Keratinocyte (primary cell): ENCODE measurements at regions not wholly inside any gene's neighbourhood (a gene's known extent, or its start where the extent isn't known, plus 50 kb on each side); places are given as distances from the start of the nearest gene placed in this dataset.
"Not testable (repeated sequence)": the region's sequence is repeated elsewhere in the genome, so short reads cannot be mapped to it uniquely, and the experiment has no call there.

Experiments
- EZH2 ChIP-seq: IDR thresholded peaks from one replicate; pipeline ENCODE4 v1.6.1; 2012; ENCODE audit warnings: inconsistent platforms, mild to moderate bottlenecking, low read length, moderate library complexity
- TF ChIP-seq, protein P1 (sequence below), 3 experiments: IDR thresholded peaks in 1 of 3; conservative IDR thresholded peaks in 1 of 3; optimal IDR thresholded peaks in 1 of 3; 2 replicates in 2 of 3; 3 replicates in 1 of 3; pipeline versions ENCODE3 to v1.5.1; 2011; ENCODE audit warnings: low read length in 3 of 3, mild to moderate bottlenecking in 3 of 3, moderate library complexity in 2 of 3, control low read depth in 1 of 3, inconsistent platforms in 1 of 3; ENCODE audit not compliant: insufficient read depth in 2 of 3; ENCODE audit errors: extremely low read depth in 1 of 3

DNA sequence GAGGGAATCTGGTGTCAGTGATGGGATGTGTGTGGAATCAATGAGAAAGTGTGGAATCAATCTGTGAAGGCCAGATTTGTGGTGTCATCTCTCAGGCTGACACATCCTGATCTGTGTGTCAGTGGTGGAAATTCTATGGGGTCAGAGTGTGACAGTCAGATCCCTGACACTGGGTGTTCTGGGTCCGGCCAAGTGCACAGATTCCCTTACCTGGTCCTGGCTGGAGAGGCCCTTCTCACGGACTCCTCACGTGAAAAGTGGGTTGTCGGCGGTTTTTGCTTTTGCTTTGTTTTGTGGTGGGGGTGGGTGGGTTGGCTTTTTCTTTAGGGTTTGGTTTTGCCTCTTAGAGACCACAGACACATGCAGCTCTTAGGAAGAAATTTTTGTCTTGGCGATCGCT, 618.0 kb downstream of the KCNJ18 start:
- TF ChIP-seq, protein P1, sequence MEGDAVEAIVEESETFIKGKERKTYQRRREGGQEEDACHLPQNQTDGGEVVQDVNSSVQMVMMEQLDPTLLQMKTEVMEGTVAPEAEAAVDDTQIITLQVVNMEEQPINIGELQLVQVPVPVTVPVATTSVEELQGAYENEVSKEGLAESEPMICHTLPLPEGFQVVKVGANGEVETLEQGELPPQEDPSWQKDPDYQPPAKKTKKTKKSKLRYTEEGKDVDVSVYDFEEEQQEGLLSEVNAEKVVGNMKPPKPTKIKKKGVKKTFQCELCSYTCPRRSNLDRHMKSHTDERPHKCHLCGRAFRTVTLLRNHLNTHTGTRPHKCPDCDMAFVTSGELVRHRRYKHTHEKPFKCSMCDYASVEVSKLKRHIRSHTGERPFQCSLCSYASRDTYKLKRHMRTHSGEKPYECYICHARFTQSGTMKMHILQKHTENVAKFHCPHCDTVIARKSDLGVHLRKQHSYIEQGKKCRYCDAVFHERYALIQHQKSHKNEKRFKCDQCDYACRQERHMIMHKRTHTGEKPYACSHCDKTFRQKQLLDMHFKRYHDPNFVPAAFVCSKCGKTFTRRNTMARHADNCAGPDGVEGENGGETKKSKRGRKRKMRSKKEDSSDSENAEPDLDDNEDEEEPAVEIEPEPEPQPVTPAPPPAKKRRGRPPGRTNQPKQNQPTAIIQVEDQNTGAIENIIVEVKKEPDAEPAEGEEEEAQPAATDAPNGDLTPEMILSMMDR (optimal IDR thresholded peaks at IDR 0.05 in 1 of 3, IDR thresholded peaks at IDR 0.05 in 1 of 3, conservative IDR thresholded peaks at IDR 0.05 in 1 of 3; ENCODE audit: extremely low read depth in 1 of 3, insufficient read depth in 2 of 3, low read length in 3 of 3): not testable (repeated sequence)
- not testable (repeated sequence) for TF ChIP-seq EZH2
